CD14-positive monocyte (primary cell): ENCODE measurements at regions not wholly inside any gene's neighbourhood (a gene's known extent, or its start where the extent isn't known, plus 50 kb on each side); places are given as distances from the start of the nearest gene placed in this dataset.

Experiments
- DNase-seq, 3 donors: peaks; one replicate each; pipeline ENCODE4 v3.0.0-alpha.2; 2011 to 2022
- H2AFZ ChIP-seq: 2 replicates; pipeline ENCODE4 v1.6.0; 2012; ENCODE audit warnings: mild to moderate bottlenecking, low read depth, low read length, inconsistent platforms; ENCODE audit not compliant: insufficient read depth, poor library complexity, severe bottlenecking
- H3K27ac ChIP-seq, 2 donors: 1 replicate in 1 of 2; 2 replicates in 1 of 2; pipeline ENCODE4 v1.5.1; 2012 to 2013; ENCODE audit warnings: low read length in 2 of 2, control low read depth in 1 of 2, inconsistent platforms in 1 of 2, low read depth in 1 of 2, mild to moderate bottlenecking in 1 of 2
- H3K27me3 ChIP-seq, 2 donors: one replicate each; pipeline versions ENCODE4 v1.6.0 to v1.6.1; 2011 to 2013; ENCODE audit warnings: low read length in 2 of 2; ENCODE audit not compliant: control insufficient read depth in 2 of 2, insufficient read depth in 2 of 2
- H3K36me3 ChIP-seq, 2 donors: replicated peaks in 1 of 2; 1 replicate in 1 of 2; 2 replicates in 1 of 2; pipeline versions ENCODE4 v1.5.1 to v1.6.1; 2012 to 2013; ENCODE audit warnings: low read length in 2 of 2, control low read depth in 1 of 2, inconsistent platforms in 1 of 2, mild to moderate bottlenecking in 1 of 2; ENCODE audit not compliant: insufficient read depth in 2 of 2, control insufficient read depth in 1 of 2
- H3K4me1 ChIP-seq, 2 donors: 1 replicate in 1 of 2; 2 replicates in 1 of 2; pipeline versions ENCODE4 v1.5.1 to v1.6.1; 2012 to 2013; ENCODE audit warnings: low read length in 2 of 2, control low read depth in 1 of 2, inconsistent platforms in 1 of 2, mild to moderate bottlenecking in 1 of 2, moderate library complexity in 1 of 2; ENCODE audit not compliant: insufficient read depth in 2 of 2, control insufficient read depth in 1 of 2
- H3K4me2 ChIP-seq: replicated peaks from 2 replicates; pipeline ENCODE3; 2012; ENCODE audit warnings: low read length, moderate library complexity, mild to moderate bottlenecking; ENCODE audit not compliant: poor library complexity, severe bottlenecking; ENCODE audit errors: extremely low read depth
- H3K4me3 ChIP-seq, 3 experiments: fragments of 200-600 bp in 1 of 3; sonication (generic) in 1 of 3; replicated peaks in 1 of 3; 1 replicate in 2 of 3; 2 replicates in 1 of 3; pipeline ENCODE4 v1.5.1; 2011 to 2013; ENCODE audit warnings: low read length in 3 of 3, mild to moderate bottlenecking in 3 of 3, control low read depth in 2 of 3, low read depth in 2 of 3, inconsistent platforms in 1 of 3, moderate library complexity in 1 of 3
- H3K79me2 ChIP-seq: 2 replicates; pipeline ENCODE4 v1.6.0; 2012; ENCODE audit warnings: mild to moderate bottlenecking, control low read depth, inconsistent platforms, low read length, moderate library complexity; ENCODE audit not compliant: insufficient read depth
- H3K9ac ChIP-seq: 2 replicates; pipeline ENCODE4 v1.6.0; 2017; ENCODE audit warnings: low read length, mild to moderate bottlenecking; ENCODE audit not compliant: insufficient read depth, poor library complexity, severe bottlenecking
- H3K9me3 ChIP-seq, 2 donors: replicated peaks in 1 of 2; 1 replicate in 1 of 2; 2 replicates in 1 of 2; pipeline versions ENCODE4 v1.5.1 to v1.6.1; 2012 to 2013; ENCODE audit warnings: low read length in 2 of 2, control low read depth in 1 of 2; ENCODE audit not compliant: control insufficient read depth in 1 of 2, insufficient read depth in 1 of 2
- H4K20me1 ChIP-seq: 2 replicates; pipeline ENCODE4 v1.6.0; 2012; ENCODE audit warnings: mild to moderate bottlenecking, low read length, control low read depth, moderate library complexity; ENCODE audit not compliant: insufficient read depth
- H3K27ac Mint-ChIP-seq, 7 donors: one replicate each; pipeline ENCODE4 v1.8.0; 2020; ENCODE audit warnings: mild to moderate bottlenecking in 7 of 7, mixed read lengths in 7 of 7, moderate library complexity in 6 of 7, inconsistent platforms in 2 of 7
- H3K27me3 Mint-ChIP-seq, 3 donors: one replicate each; pipeline ENCODE4 v1.8.0; 2021 to 2022; ENCODE audit warnings: low read depth in 3 of 3, mild to moderate bottlenecking in 3 of 3, mixed read lengths in 3 of 3, moderate library complexity in 3 of 3, inconsistent platforms in 1 of 3
- H3K36me3 Mint-ChIP-seq, 2 donors: one replicate each; pipeline ENCODE4 v1.8.0; 2020; ENCODE audit warnings: mixed read lengths in 2 of 2, inconsistent platforms in 1 of 2, mild to moderate bottlenecking in 1 of 2
- H3K4me1 Mint-ChIP-seq: one replicate; pipeline ENCODE4 v1.8.0; 2020; ENCODE audit warnings: mild to moderate bottlenecking, mixed read lengths
- H3K4me3 Mint-ChIP-seq, 2 donors: one replicate each; pipeline ENCODE4 v1.8.0; 2020; ENCODE audit warnings: mild to moderate bottlenecking in 2 of 2, mixed read lengths in 2 of 2, moderate library complexity in 1 of 2
- H3K9me3 Mint-ChIP-seq, 7 donors: one replicate each; pipeline ENCODE4 v1.8.0; 2020 to 2022; ENCODE audit warnings: mixed read lengths in 7 of 7, mild to moderate bottlenecking in 6 of 7, moderate library complexity in 6 of 7, inconsistent platforms in 2 of 7
- CTCF ChIP-seq: fragments of 200-600 bp; IDR thresholded peaks from one replicate; pipeline ENCODE4 v1.8.0; 2022; ENCODE audit warnings: antibody characterized with exemption, mild to moderate bottlenecking
- WGBS: methylation state at CpG from one replicate; pipeline ENCODE4 v1.1.5; 2013; ENCODE audit warnings: missing lambda C conversion rate; ENCODE audit not compliant: insufficient coverage; 5-methylcytosine and 5-hydroxymethylcytosine counted together
- intact Hi-C, 2 donors: fragments of 100-400 bp; cut with micrococcal nuclease; formaldehyde crosslinking; loops; one replicate each; pipeline versions ENCODE4 v1.15.0 to v1.15.1; 2023

GRCh38 chr12:93287149-93287548 is 90.6 kb upstream of the NUDT4 start:
- Mint-ChIP-seq H3K36me3 (no peaks in the 10 kb centered on the region), H3K9me3 (peaks cover 0 to 7% (median 0%) of the 10 kb centered on the region in 7 donors), H3K4me1 (no peaks in the 10 kb centered on the region), H3K4me3 (no peak overlapping the region), H3K27ac (no peak overlapping the region), H3K27me3 (peaks cover 0 to 2% (median 1%) of the 10 kb centered on the region in 3 donors)
- Histone ChIP-seq H3K4me3 (no peak overlapping the region), H3K9me3 (no peaks in the 10 kb centered on the region), H3K79me2 (no peaks in the 10 kb centered on the region), H3K27me3 (no peaks in the 10 kb centered on the region), H3K4me2 (no peak overlapping the region), H3K36me3 (no peaks in the 10 kb centered on the region), H4K20me1 (no peaks in the 10 kb centered on the region), H3K9ac (no peak overlapping the region), H3K27ac (no peak overlapping the region), H3K4me1 (no peaks in the 10 kb centered on the region), H2AFZ (no peak overlapping the region)
- DNase-seq = no peak
- TF ChIP-seq CTCF = no peak
- intact Hi-C loops = no loop called here
- 100% methylated on average over 1 of the region's 3 CpGs for WGBS

- no peak overlapping the region for H3K4me3 Mint-ChIP-seq
- no peaks in the 10 kb centered on the region for H4K20me1 ChIP-seq
- H2AFZ ChIP-seq = no peak overlapping the region
- H3K27ac ChIP-seq = no peak overlapping the region
- H3K4me2 ChIP-seq = no peak overlapping the region
- no peak overlapping the region for H3K9ac ChIP-seq
- no peak for TF ChIP-seq CTCF
- no peak overlapping the region for H3K27ac Mint-ChIP-seq
- H3K27me3 Mint-ChIP-seq = peaks cover 0 to 2% (median 1%) of the 10 kb centered on the region in 3 donors
- peaks cover 0 to 7% (median 0%) of the 10 kb centered on the region in 7 donors for H3K9me3 Mint-ChIP-seq
- no peaks in the 10 kb centered on the region for H3K4me1 ChIP-seq
- no peaks in the 10 kb centered on the region for H3K9me3 ChIP-seq
- intact Hi-C loops = no loop called here
- H3K36me3 ChIP-seq = no peaks in the 10 kb centered on the region
- H3K79me2 ChIP-seq = no peaks in the 10 kb centered on the region
- no peaks in the 10 kb centered on the region for H3K27me3 ChIP-seq
- H3K4me3 ChIP-seq = no peak overlapping the region
- DNase-seq = no peak
- H3K36me3 Mint-ChIP-seq = no peaks in the 10 kb centered on the region
- no peaks in the 10 kb centered on the region for H3K4me1 Mint-ChIP-seq
These were observed 89.1 kb upstream of the NUDT4 start for GRCh38 chr12:93288626-93289025.
